ENCODE measurements at regions not wholly inside any gene's neighbourhood (a gene's known extent, or its start where the extent isn't known, plus 50 kb on each side); places are given as distances from the start of the nearest gene placed in this dataset.

DNA sequence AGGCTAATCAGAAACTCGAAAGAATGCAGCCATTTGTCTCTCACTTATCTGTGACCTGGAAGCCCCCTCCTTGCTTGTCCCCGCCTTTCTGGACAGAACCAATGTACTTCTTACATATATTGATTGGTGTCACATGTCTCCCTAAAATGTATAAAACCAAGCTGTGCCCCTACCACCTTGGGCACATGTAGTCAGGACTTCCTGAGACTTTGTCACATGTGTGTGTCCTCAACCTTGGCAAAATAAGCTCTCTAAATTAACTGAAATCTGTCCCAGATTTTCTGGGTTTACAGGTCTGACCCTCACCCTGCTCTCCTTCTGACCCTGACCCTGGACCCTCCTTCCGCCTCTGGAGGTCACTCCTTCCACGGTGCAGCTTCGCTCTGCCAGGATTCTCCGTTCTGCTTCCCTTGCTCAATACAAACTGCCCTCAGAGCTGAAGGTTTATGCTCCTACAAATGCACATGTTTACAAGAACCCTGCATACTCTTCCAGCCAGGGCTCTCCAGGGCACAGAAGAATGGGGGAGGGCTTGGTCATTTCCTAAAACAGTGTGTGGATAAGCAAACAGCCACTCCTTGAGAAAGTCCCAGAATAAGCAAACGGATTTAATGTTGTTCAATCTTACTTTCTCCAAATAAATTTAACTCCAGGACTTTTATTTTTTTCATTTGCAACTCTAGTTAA lies 160.5 kb downstream of the ACTL8 start:
- 5% methylated on average over 7 of the region's 7 CpGs for whole genome bisulfite sequencing (ENCODE audit: insufficient coverage)
- Histone ChIP-seq H3K27ac (ENCODE audit: low read length) (no peak overlapping the region), H3K27me3 (ENCODE audit: control insufficient read depth, insufficient read depth, low read length) (peaks cover 8% of the 10 kb centered on the region), H3K4me3 (ENCODE audit: low read length) (no peak overlapping the region), H3K9me3 (replicated peaks; ENCODE audit: control insufficient read depth, low read depth, low read length) (no peaks in the 10 kb centered on the region), H3K36me3 (ENCODE audit: control insufficient read depth, insufficient read depth, low read length) (no peaks in the 10 kb centered on the region), H3K4me1 (ENCODE audit: control insufficient read depth, insufficient read depth, low read length) (no peaks in the 10 kb centered on the region)
- DNase-seq: no peak

DNA sequence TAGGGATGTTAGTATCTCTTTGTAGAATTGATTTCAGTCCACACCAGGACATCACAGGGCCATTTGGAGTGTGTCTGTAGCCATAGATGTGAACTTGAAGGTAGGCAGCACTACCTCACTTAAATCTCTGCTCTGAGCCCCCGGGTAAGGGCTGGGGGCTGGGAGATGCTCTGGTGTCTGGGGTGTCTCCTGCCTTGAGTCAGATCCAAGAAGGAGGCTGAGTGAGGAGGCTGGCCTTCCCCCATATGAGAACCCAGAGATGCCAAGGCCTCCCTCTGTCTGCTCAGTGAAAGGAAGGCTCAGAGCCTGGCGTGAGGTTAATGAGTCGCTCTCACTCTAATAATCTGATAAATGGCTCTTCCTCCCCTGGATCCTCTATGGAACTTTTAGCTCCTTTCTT lies 161.6 kb downstream of the ACTL8 start:
- no peak overlapping the region for H3K27ac ChIP-seq (ENCODE audit: low read length)
- WGBS (ENCODE audit: insufficient coverage): 75% methylated on average over 2 of the region's 3 CpGs
- H3K27me3 ChIP-seq (ENCODE audit: control insufficient read depth, insufficient read depth, low read length): peaks cover 5% of the 10 kb centered on the region

DNA sequence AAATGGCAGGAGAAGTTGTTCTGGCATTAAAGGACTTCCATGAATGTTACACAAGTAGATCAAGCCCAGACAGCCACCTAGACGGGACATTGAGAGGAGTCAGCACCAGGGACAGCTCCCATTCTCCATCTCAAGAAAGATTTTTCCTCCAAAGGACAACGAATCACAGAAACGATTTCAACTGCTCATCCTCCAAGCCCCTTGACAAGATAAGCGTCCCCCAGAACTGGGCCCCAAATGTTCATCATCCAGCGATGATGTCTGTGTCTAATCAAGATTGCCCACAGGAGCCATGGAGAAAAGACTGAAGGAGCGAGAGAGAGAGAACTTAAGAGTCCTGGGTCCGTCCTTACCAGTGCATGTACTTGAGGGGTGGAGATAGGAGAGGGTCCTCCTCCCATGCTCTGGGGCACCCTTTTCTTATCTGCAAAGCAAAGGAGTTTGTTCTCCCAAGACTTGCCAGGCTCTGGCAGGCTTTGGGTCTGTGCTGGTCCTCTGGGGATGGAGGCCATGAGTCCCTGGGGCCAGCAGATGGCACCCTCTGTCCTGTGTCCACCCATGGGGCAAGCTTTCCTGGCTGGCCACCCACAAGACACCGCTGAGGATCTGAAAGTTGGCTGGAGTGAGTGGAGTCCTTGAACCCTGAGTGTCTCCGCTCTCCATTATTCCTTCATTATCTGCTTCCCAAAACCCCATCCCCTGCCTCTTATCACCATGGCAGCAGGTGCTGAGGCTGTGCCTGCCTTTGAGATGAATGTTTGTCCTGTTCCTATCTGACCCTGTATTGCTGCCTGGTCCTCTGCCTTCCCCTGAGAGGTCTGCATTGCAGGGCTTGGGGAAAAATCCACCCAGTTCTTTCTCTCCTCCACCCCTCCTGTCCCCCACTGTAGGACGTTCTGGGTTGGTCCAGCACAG lies 164.6 kb downstream of the ACTL8 start:
- Histone ChIP-seq H3K27me3 (ENCODE audit: control insufficient read depth, insufficient read depth, low read length) (no peaks in the 10 kb centered on the region), H3K9me3 (replicated peaks; ENCODE audit: control insufficient read depth, low read depth, low read length) (no peaks in the 10 kb centered on the region), H3K4me1 (ENCODE audit: control insufficient read depth, insufficient read depth, low read length) (no peaks in the 10 kb centered on the region), H3K27ac (ENCODE audit: low read length) (no peak overlapping the region), H3K4me3 (ENCODE audit: low read length) (no peak overlapping the region), H3K36me3 (ENCODE audit: control insufficient read depth, insufficient read depth, low read length) (no peaks in the 10 kb centered on the region)
- peak; percentile 61 for DNase-seq
- WGBS (ENCODE audit: insufficient coverage): 40% methylated on average over 1 of the region's 10 CpGs

More for the DNA sequence above, 161.6 kb downstream of the ACTL8 start:
- Histone ChIP-seq H3K9me3 (replicated peaks; ENCODE audit: control insufficient read depth, low read depth, low read length) (no peaks in the 10 kb centered on the region), H3K4me1 (ENCODE audit: control insufficient read depth, insufficient read depth, low read length) (no peaks in the 10 kb centered on the region), H3K4me3 (ENCODE audit: low read length) (no peak overlapping the region), H3K36me3 (ENCODE audit: control insufficient read depth, insufficient read depth, low read length) (no peaks in the 10 kb centered on the region)
- DNase-seq: no peak

DNA sequence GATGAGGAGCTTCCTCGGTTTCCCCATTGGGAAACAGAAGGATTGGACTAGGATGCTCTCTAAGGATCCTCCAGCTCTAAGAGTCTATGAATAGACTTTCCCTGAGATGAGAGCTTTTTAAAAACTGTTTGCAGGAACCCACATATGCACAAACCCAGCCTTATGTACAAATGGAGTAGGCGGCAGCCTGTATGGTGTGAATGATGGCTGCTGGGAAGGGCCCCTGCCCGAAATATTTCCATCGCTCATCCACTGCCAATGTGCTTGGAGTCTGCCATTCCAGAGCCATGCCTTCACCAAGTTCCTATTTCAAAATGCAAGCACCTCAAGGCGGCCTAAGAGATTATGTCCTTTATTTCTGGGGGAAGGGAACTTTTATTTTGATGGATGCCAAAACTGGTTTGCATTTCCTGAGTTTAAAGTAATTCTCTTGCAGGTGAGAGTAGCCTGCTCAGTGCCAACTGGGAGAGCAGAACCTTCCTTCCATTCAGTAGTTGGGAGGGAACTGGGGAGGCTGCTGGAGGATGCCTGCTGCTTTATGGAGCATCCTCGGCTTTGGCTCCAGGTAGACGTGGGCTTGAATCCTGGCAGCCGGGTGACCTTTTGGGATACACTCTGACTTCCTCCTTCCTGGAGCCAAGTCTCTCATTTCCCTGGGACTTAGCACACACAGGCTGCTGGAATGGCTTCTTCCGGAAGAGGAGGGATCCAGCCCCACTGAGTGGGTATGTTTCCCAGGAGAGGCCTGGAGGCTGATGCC lies 165.9 kb downstream of the ACTL8 start:
- H3K4me1 ChIP-seq (ENCODE audit: control insufficient read depth, insufficient read depth, low read length): no peaks in the 10 kb centered on the region
- no peak overlapping the region for H3K4me3 ChIP-seq (ENCODE audit: low read length)
- no CpG with 5 or more reads among the region's 9 CpGs for WGBS (ENCODE audit: insufficient coverage)
- no peak overlapping the region for H3K27ac ChIP-seq (ENCODE audit: low read length)
- no peaks in the 10 kb centered on the region for H3K9me3 ChIP-seq (replicated peaks; ENCODE audit: control insufficient read depth, low read depth, low read length)
- DNase-seq: no peak
- H3K36me3 ChIP-seq (ENCODE audit: control insufficient read depth, insufficient read depth, low read length): no peaks in the 10 kb centered on the region
- H3K27me3 ChIP-seq (ENCODE audit: control insufficient read depth, insufficient read depth, low read length): peaks cover 2% of the 10 kb centered on the region

DNA sequence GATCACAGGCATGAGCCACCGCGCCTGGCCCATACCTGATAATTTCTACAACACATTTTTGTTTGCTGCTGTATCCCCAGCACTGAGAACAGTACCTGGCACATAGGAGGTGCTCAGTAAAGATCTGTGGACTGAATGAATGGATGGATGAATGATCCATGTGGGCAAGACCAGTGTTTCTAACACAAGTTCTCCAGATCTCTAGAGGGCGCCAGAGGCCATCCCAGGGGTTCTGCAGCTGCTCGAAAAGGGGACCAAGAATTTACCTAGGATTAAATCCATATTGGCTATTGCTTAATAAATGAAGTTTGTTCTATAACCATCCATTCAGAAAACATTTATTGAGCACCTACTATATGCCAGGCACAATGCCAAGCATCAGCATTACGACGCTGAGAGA lies 167.7 kb downstream of the ACTL8 start:
- no peak overlapping the region for H3K4me3 ChIP-seq (ENCODE audit: low read length)
- H3K9me3 ChIP-seq (replicated peaks; ENCODE audit: control insufficient read depth, low read depth, low read length): no peaks in the 10 kb centered on the region
- H3K27ac ChIP-seq (ENCODE audit: low read length): no peak overlapping the region
- H3K36me3 ChIP-seq (ENCODE audit: control insufficient read depth, insufficient read depth, low read length): no peaks in the 10 kb centered on the region
- peak; percentile 40 for DNase-seq
- WGBS (ENCODE audit: insufficient coverage): 17% methylated on average over 4 of the region's 6 CpGs
- H3K27me3 ChIP-seq (ENCODE audit: control insufficient read depth, insufficient read depth, low read length): peaks cover 2% of the 10 kb centered on the region
- no peaks in the 10 kb centered on the region for H3K4me1 ChIP-seq (ENCODE audit: control insufficient read depth, insufficient read depth, low read length)

DNA sequence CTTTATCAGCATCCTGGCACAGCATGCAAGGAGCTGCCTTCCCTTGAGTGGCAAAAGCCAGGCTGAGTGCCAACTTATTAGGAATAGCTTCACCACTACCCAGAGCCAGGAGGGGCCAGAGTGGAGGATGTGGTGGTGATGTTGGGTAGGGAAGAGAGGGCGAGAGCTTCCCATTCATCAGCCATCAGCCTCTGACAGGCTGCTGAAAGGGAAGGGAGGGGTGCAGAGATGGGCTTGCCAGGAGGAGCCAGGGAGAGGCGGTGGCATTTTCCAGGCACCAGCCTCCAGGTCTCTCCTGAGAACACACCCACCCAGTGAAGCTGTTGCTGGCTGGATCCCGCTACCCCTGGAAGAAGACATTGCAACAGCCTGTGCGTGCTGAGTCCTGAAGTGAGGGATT lies 168.5 kb downstream of the ACTL8 start:
- H3K36me3 ChIP-seq (ENCODE audit: control insufficient read depth, insufficient read depth, low read length): no peaks in the 10 kb centered on the region

DNA sequence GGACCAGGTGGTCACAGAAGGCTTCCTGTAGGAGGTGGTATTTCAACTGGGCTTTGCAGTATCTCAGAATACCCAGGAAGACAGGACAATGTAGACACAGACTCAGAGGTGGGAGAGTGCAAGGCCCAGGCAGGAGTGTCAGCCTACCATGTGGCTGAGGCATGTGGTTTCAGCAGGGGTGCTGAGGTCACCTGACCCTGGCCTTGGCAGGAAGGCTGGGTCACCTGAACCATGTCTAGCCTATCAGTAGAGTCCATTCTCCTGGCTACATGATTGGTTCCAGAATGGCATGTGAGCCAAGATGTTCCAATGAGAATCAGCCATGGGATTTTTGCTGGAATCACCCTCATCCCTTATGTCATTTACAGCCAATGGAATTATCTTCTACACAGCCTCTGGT lies 169.4 kb downstream of the ACTL8 start:
- no peak overlapping the region for H3K4me3 ChIP-seq (ENCODE audit: low read length)
- no peak overlapping the region for H3K27ac ChIP-seq (ENCODE audit: low read length)
- DNase-seq: no peak
- H3K4me1 ChIP-seq (ENCODE audit: control insufficient read depth, insufficient read depth, low read length): no peaks in the 10 kb centered on the region
- no peaks in the 10 kb centered on the region for H3K36me3 ChIP-seq (ENCODE audit: control insufficient read depth, insufficient read depth, low read length)
- H3K9me3 ChIP-seq (replicated peaks; ENCODE audit: control insufficient read depth, low read depth, low read length): no peaks in the 10 kb centered on the region
- peaks cover 5% of the 10 kb centered on the region for H3K27me3 ChIP-seq (ENCODE audit: control insufficient read depth, insufficient read depth, low read length)

More for the DNA sequence above, 168.5 kb downstream of the ACTL8 start:
- Histone ChIP-seq H3K27ac (ENCODE audit: low read length) (no peak overlapping the region), H3K4me3 (ENCODE audit: low read length) (no peak overlapping the region), H3K4me1 (ENCODE audit: control insufficient read depth, insufficient read depth, low read length) (no peaks in the 10 kb centered on the region), H3K27me3 (ENCODE audit: control insufficient read depth, insufficient read depth, low read length) (peaks cover 2% of the 10 kb centered on the region), H3K9me3 (replicated peaks; ENCODE audit: control insufficient read depth, low read depth, low read length) (no peaks in the 10 kb centered on the region)
- no peak for DNase-seq
- WGBS (ENCODE audit: insufficient coverage): 75% methylated on average over 2 of the region's 4 CpGs

DNA sequence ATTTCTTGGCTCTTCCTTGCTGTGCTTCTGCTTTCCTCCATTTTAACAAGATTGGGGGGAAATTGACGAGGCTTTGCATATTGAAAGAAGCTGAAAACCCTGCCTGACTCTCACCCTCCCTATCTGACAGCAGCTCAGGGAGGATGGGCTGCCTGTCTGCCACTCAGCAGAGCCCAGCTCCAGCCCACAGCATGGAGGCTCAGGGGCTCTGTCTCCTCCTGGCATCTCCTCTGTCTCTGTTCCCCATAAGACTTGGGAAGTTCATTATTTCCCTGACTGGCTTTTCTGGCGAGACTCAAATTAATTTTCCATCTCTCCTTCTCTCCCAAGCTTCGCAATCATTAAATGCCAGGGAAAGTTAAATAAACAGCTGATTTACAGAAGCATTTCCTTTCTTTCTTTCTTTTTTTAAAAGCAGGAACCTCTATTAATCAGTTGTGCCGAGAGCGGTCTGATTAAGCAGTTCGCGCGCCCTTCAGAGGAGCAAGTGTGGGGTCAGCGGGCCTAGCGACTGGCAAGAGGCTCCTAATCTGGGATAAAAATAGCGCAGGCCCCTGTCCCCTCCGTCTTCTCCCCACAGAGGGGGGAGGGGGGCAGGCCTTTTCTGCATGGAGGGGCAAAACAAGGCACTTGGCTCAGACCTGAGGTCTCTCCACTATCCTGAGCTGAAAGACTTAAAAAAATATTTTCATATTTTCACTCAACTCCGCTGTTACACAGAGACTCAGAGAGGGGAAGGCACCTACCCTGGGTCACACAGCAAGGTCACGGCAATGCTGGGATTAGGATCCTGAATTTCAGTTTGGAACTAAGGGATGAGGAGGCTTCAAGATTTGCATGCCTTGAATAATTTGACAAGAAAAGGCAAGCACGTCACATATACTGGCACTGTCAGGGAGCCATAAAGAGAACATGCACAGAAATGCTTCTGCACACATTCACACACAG lies 170.4 kb downstream of the ACTL8 start:
- peaks cover 5% of the 10 kb centered on the region for H3K27me3 ChIP-seq (ENCODE audit: control insufficient read depth, insufficient read depth, low read length)
- H3K4me1 ChIP-seq (ENCODE audit: control insufficient read depth, insufficient read depth, low read length): no peaks in the 10 kb centered on the region
- no peak overlapping the region for H3K4me3 ChIP-seq (ENCODE audit: low read length)
- WGBS (ENCODE audit: insufficient coverage): 65% methylated on average over 5 of the region's 15 CpGs
- no peaks in the 10 kb centered on the region for H3K9me3 ChIP-seq (replicated peaks; ENCODE audit: control insufficient read depth, low read depth, low read length)
- H3K27ac ChIP-seq (ENCODE audit: low read length): no peak overlapping the region
- DNase-seq: no peak
- no peaks in the 10 kb centered on the region for H3K36me3 ChIP-seq (ENCODE audit: control insufficient read depth, insufficient read depth, low read length)

DNA sequence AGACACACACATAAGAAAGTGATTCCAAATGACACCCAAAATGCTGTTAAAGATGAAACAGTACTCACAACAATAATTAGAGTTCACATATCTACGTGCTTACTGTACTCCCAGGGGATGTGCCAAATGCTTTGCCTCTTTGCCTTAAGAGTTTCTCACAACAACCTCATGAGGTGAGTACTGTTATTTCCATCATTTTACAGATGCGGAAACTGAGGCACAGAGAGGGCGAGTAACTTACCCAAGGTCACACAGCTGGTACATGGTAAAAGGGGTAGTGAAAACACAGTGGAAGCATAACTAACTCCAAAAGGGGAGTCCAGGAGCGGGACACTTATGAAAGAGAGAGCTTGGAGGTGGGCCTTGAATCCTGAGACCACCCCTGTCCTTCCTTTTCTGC lies 171.8 kb downstream of the ACTL8 start:
- no peak overlapping the region for H3K4me3 ChIP-seq (ENCODE audit: low read length)
- H3K27me3 ChIP-seq (ENCODE audit: control insufficient read depth, insufficient read depth, low read length): peaks cover 7% of the 10 kb centered on the region
- no peak for DNase-seq
- H3K9me3 ChIP-seq (replicated peaks; ENCODE audit: control insufficient read depth, low read depth, low read length): no peaks in the 10 kb centered on the region
- no CpG with 5 or more reads among the region's 4 CpGs for WGBS (ENCODE audit: insufficient coverage)
- H3K27ac ChIP-seq (ENCODE audit: low read length): no peak overlapping the region
- H3K4me1 ChIP-seq (ENCODE audit: control insufficient read depth, insufficient read depth, low read length): no peaks in the 10 kb centered on the region
- no peaks in the 10 kb centered on the region for H3K36me3 ChIP-seq (ENCODE audit: control insufficient read depth, insufficient read depth, low read length)

All from muscle of leg (tissue), 3 donors.